ENCODE measurements at regions not wholly inside any gene's neighbourhood (a gene's known extent, or its start where the extent isn't known, plus 50 kb on each side); places are given as distances from the start of the nearest gene placed in this dataset.
A peak's percentile ranks its signal among the peaks of the same experiment; 100 is the strongest.

GRCh38 chr2:226217191-226217590 is 582.4 kb downstream of the IRS1 start:
- H2AFZ ChIP-seq (ENCODE audit: low read depth, low read length, severe bottlenecking) = no peak overlapping the region
- H3K36me3 ChIP-seq (ENCODE audit: low read length) = no peaks in the 10 kb centered on the region
- H3K79me2 ChIP-seq (ENCODE audit: insufficient read depth, low read length) = no peaks in the 10 kb centered on the region
- no peak overlapping the region for H3K27ac ChIP-seq (ENCODE audit: low read depth, low read length)
- no peaks in the 10 kb centered on the region for H3F3A ChIP-seq (ENCODE audit: insufficient read depth)
- no peak overlapping the region for H3K9ac ChIP-seq (ENCODE audit: low read length)
- H3K4me2 ChIP-seq (ENCODE audit: low read depth, low read length, poor library complexity, severe bottlenecking) = no peak overlapping the region
- no peak overlapping the region for H3K4me3 ChIP-seq (ENCODE audit: insufficient read depth, low read length, poor library complexity, severe bottlenecking)
- H4K20me1 ChIP-seq (ENCODE audit: low read depth, low read length) = no peaks in the 10 kb centered on the region
- no peaks in the 10 kb centered on the region for H3K27me3 ChIP-seq (ENCODE audit: low read length)
- no peaks in the 10 kb centered on the region for H3K9me3 ChIP-seq (ENCODE audit: insufficient read depth, low read length)
- TF ChIP-seq EZH2phosphoT487 (conservative IDR thresholded peaks at IDR 0.05; ENCODE audit: low read length) (no peak), CTCF (IDR thresholded peaks at IDR 0.05; ENCODE audit: insufficient read depth, low read length, poor library complexity, severe bottlenecking) (no peak)
- H3K9me2 ChIP-seq (replicated peaks; ENCODE audit: insufficient read depth, low read length) = no peaks in the 10 kb centered on the region

GRCh38 chr2:226216575-226216974 is 583.0 kb downstream of the IRS1 start:
- H3K79me2 ChIP-seq (ENCODE audit: insufficient read depth, low read length) = no peaks in the 10 kb centered on the region
- H3K9ac ChIP-seq (ENCODE audit: low read length) = no peak overlapping the region
- no peak overlapping the region for H2AFZ ChIP-seq (ENCODE audit: low read depth, low read length, severe bottlenecking)
- H3K4me3 ChIP-seq (ENCODE audit: insufficient read depth, low read length, poor library complexity, severe bottlenecking) = no peak overlapping the region
- no peaks in the 10 kb centered on the region for H3K9me2 ChIP-seq (replicated peaks; ENCODE audit: insufficient read depth, low read length)
- no peaks in the 10 kb centered on the region for H3F3A ChIP-seq (ENCODE audit: insufficient read depth)
- H4K20me1 ChIP-seq (ENCODE audit: low read depth, low read length) = no peaks in the 10 kb centered on the region
- no peaks in the 10 kb centered on the region for H3K27me3 ChIP-seq (ENCODE audit: low read length)
- H3K4me2 ChIP-seq (ENCODE audit: low read depth, low read length, poor library complexity, severe bottlenecking) = no peak overlapping the region
- no peak overlapping the region for H3K27ac ChIP-seq (ENCODE audit: low read depth, low read length)
- TF ChIP-seq CTCF (IDR thresholded peaks at IDR 0.05; ENCODE audit: insufficient read depth, low read length, poor library complexity, severe bottlenecking) = no peak
- no peak for TF ChIP-seq EZH2phosphoT487 (conservative IDR thresholded peaks at IDR 0.05; ENCODE audit: low read length)
- H3K36me3 ChIP-seq (ENCODE audit: low read length) = no peaks in the 10 kb centered on the region
- no peaks in the 10 kb centered on the region for H3K9me3 ChIP-seq (ENCODE audit: insufficient read depth, low read length)

- TF ChIP-seq EZH2phosphoT487 (conservative IDR thresholded peaks at IDR 0.05; ENCODE audit: low read length) = no peak
- peak; percentile 66 for TF ChIP-seq CTCF (IDR thresholded peaks at IDR 0.05; ENCODE audit: insufficient read depth, low read length, poor library complexity, severe bottlenecking)
- H3K4me3 ChIP-seq (ENCODE audit: insufficient read depth, low read length, poor library complexity, severe bottlenecking) = no peak overlapping the region
Observed at GRCh38 chr2:226215902-226216503, 583.6 kb downstream of the IRS1 start.

More at GRCh38 chr2:226215902-226216503, 583.6 kb downstream of the IRS1 start:
- no peaks in the 10 kb centered on the region for H3K27me3 ChIP-seq (ENCODE audit: low read length)
- no peak overlapping the region for H3K9ac ChIP-seq (ENCODE audit: low read length)
- no peak overlapping the region for H3K4me2 ChIP-seq (ENCODE audit: low read depth, low read length, poor library complexity, severe bottlenecking)
- H4K20me1 ChIP-seq (ENCODE audit: low read depth, low read length) = no peaks in the 10 kb centered on the region
- no peaks in the 10 kb centered on the region for H3F3A ChIP-seq (ENCODE audit: insufficient read depth)
- H3K79me2 ChIP-seq (ENCODE audit: insufficient read depth, low read length) = no peaks in the 10 kb centered on the region
- no peaks in the 10 kb centered on the region for H3K36me3 ChIP-seq (ENCODE audit: low read length)
- H3K9me2 ChIP-seq (replicated peaks; ENCODE audit: insufficient read depth, low read length) = no peaks in the 10 kb centered on the region
- peak overlapping the region; percentile 5 for H2AFZ ChIP-seq (ENCODE audit: low read depth, low read length, severe bottlenecking)
- no peaks in the 10 kb centered on the region for H3K9me3 ChIP-seq (ENCODE audit: insufficient read depth, low read length)
- H3K27ac ChIP-seq (ENCODE audit: low read depth, low read length) = no peak overlapping the region
